Muscle layer of colon (tissue), 2 donors: ENCODE measurements at regions not wholly inside any gene's neighbourhood (a gene's known extent, or its start where the extent isn't known, plus 50 kb on each side); places are given as distances from the start of the nearest gene placed in this dataset.
"Not testable (repeated sequence)": the region's sequence is repeated elsewhere in the genome, so short reads cannot be mapped to it uniquely, and the experiment has no call there.

Experiments used
- H3K27ac ChIP-seq: one replicate; pipeline ENCODE4 v1.7.0; 2013; ENCODE audit warnings: low read depth, mild to moderate bottlenecking, low read length, moderate library complexity
- H3K27me3 ChIP-seq, 2 donors: one replicate each; pipeline ENCODE4 v1.7.0; 2013; ENCODE audit warnings: low read length in 2 of 2, mild to moderate bottlenecking in 2 of 2; ENCODE audit not compliant: insufficient read depth in 2 of 2, control insufficient read depth in 1 of 2
- H3K36me3 ChIP-seq: one replicate; pipeline ENCODE4 v1.7.0; 2013; ENCODE audit warnings: mild to moderate bottlenecking, low read length; ENCODE audit not compliant: insufficient read depth
- H3K4me1 ChIP-seq: one replicate; pipeline ENCODE4 v1.7.0; 2013; ENCODE audit warnings: mild to moderate bottlenecking, low read length; ENCODE audit not compliant: insufficient read depth
- H3K4me3 ChIP-seq, 2 donors: one replicate each; pipeline ENCODE4 v1.7.0; 2013; ENCODE audit warnings: low read length in 2 of 2, low read depth in 1 of 2, mild to moderate bottlenecking in 1 of 2, moderate library complexity in 1 of 2
- H3K9ac ChIP-seq: one replicate; pipeline ENCODE4 v1.7.0; 2013; ENCODE audit warnings: low read length
- H3K9me3 ChIP-seq: one replicate; pipeline ENCODE4 v1.7.0; 2013; ENCODE audit warnings: mild to moderate bottlenecking, low read length
- donor health status: abdominal sarcoma.
- donor health status: Adenocarcinoma of cecum.

DNA sequence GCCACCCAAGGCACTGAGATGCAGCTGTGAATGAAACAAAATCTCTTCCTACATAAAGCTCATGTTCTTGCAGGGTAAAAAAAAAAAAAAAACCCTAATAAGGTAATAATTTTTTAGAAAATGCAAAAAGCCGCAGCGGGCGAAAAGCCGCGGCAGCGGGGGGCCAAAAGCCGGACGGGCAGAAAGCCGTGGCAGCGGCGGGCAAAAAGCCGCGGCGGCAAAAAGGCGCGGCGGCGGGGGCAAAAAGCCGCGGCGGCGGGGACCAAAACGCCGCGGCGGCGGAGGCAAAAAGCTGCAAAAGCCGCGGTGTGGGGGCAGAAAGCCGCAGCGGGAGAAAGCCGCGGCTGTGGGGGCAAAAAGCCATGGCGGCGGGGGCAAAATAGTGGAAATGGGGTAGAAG, 198.9 kb downstream of the ZNF92 start:
- not testable (repeated sequence) for H3K27me3 ChIP-seq, H3K4me3 ChIP-seq, H3K4me1 ChIP-seq, H3K27ac ChIP-seq, H3K9ac ChIP-seq, H3K36me3 ChIP-seq, H3K9me3 ChIP-seq

DNA sequence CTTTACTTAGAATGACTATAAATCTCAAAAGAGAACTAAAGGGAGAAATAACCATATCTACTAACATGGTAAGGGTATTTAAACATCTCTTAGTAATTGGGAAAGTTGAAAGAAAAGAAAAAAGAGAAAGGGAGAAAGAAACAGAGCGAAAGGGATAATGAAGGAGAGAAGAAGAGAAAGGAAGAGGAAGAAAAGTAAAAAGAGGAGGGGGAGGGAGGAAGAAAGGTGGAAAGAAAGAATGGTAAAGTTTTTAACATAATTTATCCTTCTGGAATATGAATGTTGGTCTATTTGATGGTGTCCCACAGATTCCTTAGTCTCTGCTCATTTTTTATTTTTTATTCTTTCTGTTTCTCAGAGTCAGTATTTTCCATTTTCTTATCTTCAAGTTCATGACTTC, 202.7 kb downstream of the ZNF92 start:
- not testable (repeated sequence) for H3K9ac ChIP-seq, H3K9me3 ChIP-seq, H3K4me3 ChIP-seq, H3K27ac ChIP-seq, H3K36me3 ChIP-seq, H3K27me3 ChIP-seq, H3K4me1 ChIP-seq

DNA sequence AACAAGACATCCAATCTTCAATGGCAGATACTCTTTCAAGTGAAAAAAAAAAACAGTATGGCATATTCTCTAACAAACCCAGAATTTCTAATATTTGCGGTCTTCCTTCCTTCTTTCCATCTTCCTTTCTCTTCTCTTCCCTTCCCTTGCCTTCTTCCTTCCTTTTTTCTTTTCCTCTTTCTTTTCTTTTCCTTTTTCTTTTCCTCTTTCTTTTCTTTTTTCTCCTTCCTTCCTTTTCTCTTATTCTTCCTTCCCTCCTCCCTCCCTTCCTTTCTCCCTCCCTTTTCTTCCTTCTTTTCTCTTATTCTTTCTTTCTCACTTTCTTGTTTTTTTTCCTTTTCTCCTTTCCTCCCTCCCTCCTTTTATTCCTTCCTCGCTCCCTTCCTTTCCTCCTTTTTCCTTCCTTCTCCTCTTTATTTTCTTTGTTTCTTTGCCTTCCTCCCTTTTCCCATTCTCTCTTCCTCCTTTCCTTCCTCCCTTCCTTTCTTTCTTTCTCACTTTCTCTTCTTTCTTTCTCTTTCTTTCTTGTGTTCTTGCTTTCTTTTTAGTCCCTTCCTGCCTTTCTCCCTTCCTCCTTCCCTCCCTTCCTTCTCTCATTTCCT, 209.0 kb downstream of the ZNF92 start:
- H3K9ac ChIP-seq, H3K27me3 ChIP-seq, H3K27ac ChIP-seq, H3K9me3 ChIP-seq, H3K36me3 ChIP-seq, H3K4me3 ChIP-seq, H3K4me1 ChIP-seq: not testable (repeated sequence)

DNA sequence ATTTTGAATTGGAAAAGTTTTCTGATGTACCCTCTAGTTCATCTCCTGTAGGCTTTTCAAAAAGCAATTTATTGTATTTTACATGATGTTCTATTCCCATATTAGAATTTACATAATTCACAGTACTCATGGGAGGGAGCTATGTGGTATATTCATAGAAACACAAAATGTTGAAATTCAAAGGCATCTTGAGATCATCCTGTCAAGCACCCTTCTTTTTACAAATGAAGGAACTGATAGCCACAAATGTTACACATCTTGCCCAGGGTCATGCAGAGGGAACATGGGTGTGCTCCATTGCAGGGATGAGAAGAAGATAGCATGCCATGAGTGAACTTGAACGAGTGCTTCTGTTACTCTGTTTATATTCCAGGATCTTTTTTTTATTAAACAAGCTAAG, 228.8 kb downstream of the ZNF92 start:
- not testable (repeated sequence) for H3K9me3 ChIP-seq, H3K36me3 ChIP-seq, H3K4me3 ChIP-seq, H3K9ac ChIP-seq, H3K27ac ChIP-seq, H3K4me1 ChIP-seq, H3K27me3 ChIP-seq

DNA sequence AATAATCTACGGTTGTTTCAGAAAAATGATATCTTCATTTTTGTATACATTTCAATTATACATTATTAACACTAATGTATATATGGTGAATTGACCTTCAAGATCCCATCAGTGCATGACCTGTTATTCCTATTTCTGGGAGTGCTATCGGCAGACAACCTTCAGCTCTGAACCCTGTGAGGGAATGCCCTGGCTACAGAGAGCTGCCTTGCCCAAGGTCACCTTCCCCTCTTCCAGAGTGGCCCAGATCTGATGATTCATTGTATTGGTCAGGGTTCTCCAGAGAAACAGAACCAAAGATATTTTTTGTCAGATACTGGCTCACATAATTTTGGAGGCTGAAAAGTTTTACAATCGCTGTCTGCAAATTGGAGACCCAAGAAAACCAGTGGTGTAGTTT, 235.5 kb downstream of the ZNF92 start:
- Histone ChIP-seq H3K4me1 (no peaks in the 10 kb centered on the region), H3K4me3 (no peak overlapping the region), H3K27ac (no peak overlapping the region), H3K9me3 (no peaks in the 10 kb centered on the region), H3K27me3 (no peaks in the 10 kb centered on the region), H3K9ac (no peak overlapping the region), H3K36me3 (no peaks in the 10 kb centered on the region)

DNA sequence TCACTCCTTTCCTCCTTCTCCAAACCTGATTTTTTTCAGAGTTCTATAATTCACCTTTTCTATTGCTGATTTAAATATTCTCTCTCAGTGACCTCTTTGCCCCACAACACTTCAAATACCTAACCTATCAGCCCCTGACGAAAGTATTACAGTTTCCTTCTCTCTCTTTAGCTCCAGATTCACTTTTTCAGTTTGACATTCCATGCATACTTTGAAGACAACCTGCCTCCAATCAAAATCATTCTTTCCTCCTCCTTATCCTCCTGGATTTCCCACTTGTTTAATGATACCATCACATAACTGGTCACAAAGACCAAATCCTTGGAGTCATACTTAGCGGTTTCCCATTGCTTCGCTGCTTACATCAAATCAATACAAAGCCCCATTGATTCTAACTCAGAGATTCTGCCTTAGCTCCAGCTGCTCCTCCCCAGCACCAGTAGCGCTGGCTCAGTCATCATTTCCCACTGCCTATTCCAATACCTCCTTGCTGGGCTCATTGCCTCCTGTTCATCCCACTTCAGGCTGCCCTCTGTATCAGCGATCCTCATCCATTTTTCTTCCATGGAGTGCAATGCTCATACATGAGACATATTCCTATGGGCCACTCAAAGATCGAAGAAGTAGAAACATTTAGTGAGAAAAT, 240.1 kb downstream of the ZNF92 start:
- H3K36me3 ChIP-seq, H3K27ac ChIP-seq, H3K9me3 ChIP-seq, H3K27me3 ChIP-seq, H3K9ac ChIP-seq, H3K4me1 ChIP-seq, H3K4me3 ChIP-seq: not testable (repeated sequence)

DNA sequence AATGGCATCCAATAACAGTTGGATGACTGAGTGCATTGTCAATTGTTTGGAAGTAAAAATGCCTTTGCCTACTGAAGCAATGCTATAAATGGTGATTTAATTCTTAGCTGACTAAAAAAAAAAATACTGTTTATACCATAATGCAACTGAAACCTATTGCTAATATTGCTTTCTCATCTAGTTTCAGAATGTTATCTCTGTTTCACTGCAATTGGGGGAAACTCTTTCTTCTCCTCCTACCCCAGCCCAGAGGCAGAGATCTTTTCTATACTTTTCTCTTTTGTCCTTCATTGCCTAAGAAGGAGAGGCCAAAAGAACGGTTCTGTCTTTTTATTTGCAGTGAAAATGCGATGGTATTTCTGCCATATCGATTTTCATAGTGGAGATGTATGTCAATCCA, 242.5 kb downstream of the ZNF92 start:
- H3K27me3 ChIP-seq, H3K4me3 ChIP-seq, H3K4me1 ChIP-seq: not testable (repeated sequence)

DNA sequence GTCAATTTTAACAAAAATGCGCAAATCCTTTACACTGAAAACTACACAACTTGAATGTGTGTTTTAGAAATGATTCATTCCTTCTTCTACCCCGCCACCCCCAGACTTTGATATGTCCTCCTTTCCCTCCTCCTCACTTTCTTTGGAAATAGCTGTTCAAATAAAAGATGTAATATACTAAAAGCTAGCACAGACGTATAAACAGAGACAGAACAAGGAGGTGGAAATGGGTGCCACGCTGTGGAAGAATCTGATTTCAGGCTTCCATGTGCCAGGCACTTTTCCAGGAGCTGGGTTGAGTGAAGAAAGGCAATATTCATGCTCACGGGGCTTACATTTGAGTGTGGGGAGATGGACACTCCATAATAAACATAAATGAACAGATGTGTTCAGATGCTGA, 246.6 kb downstream of the ZNF92 start:
- not testable (repeated sequence) for H3K27me3 ChIP-seq, H3K4me1 ChIP-seq

More for the DNA sequence above, 242.5 kb downstream of the ZNF92 start:
- H3K36me3 ChIP-seq, H3K9ac ChIP-seq, H3K27ac ChIP-seq, H3K9me3 ChIP-seq: not testable (repeated sequence)

DNA sequence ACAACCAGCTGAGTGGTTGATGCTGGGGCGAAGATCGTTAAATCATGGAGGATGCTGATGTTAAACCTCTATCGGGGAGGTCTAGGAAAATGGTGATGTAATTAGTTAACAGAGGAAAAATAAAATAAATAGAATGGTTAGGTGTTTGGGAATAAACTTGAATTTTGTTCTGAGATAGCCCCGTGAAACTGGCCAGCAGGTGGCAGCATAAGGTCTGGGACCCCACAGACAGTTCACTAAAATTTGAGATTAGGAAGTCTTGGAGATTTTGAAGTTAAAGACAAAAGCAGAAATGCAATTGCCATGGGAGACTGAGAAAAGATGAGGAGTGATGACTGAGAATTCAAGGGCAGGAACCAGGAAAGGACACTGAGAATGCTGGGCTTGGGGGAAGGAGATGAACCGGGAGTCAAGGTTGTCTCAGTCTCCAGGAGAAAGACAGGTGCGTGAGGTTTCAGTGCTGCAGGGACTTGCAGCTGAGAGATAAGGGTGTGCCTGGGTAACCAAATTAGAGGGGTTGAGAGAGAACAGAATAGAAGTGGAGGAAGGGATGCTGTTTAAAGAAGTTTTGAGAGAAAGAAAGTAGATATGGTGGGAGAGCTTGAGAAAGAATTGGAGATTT, 248.0 kb downstream of the ZNF92 start:
- not testable (repeated sequence) for H3K9ac ChIP-seq, H3K27ac ChIP-seq, H3K27me3 ChIP-seq, H3K4me1 ChIP-seq, H3K36me3 ChIP-seq, H3K4me3 ChIP-seq, H3K9me3 ChIP-seq

More for the DNA sequence above, 246.6 kb downstream of the ZNF92 start:
- H3K4me3 ChIP-seq, H3K27ac ChIP-seq, H3K9ac ChIP-seq, H3K9me3 ChIP-seq, H3K36me3 ChIP-seq: not testable (repeated sequence)

DNA sequence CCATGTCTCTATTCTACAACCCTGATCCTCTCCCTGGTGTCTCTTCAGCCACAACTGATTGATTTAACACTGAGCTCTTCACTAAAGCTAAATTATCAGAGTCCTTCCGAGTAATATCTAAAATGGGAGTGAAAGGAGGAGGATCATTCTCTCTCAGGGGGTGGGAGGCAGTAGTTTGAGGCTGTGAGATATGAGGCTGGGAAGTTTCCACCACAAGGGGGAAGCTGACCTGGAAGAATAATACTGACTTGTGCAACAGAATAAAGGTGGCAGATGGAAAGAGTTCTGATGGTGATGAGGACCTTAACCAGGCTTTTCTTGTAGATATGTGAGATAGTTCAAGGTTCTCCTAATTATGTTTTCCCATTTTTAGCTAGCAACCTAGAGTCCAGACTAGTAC, 241.6 kb upstream of the VKORC1L1 start:
- H3K9me3 ChIP-seq, H3K4me3 ChIP-seq, H3K27ac ChIP-seq: not testable (repeated sequence)

DNA sequence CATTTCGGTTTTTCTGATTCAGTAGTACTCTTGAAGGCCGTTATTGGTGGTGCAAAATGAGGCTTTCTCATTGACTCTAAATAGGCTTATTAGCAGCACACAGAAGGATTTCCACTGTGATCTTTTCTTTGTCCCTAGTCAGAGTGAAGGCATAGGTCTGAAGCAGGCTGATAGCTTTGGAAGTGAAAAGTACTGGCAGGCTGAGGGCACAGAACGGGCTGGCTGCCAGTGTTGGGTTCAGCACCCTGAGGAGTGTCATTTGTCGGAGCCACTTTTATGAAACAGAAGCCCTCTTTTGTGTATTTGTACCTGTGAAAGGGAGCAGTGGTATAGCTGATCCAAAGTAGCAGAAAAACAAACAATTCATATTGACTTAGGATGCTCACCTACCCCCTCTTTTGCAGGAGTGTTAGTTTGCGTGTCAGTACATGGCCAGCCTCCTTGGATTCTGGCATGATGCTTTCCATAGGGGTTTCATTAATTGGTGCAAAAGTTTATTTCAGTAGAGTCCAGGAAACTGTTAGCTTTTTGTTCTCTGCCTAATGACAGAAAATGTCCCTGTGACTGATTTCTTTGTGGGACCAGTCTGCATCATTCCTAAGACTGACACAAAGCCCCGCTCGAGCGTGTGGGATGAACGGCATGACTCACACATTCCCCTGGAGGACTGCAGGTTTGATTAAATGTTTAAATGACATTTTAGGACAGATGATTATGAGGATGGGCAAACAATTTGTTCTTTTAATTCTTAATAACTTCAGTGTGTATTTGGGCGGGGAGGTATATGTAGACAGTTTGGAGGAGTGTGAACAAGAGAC, 239.1 kb upstream of the VKORC1L1 start:
- not testable (repeated sequence) for H3K4me3 ChIP-seq, H3K27me3 ChIP-seq, H3K27ac ChIP-seq, H3K9me3 ChIP-seq, H3K36me3 ChIP-seq, H3K4me1 ChIP-seq, H3K9ac ChIP-seq

More for the DNA sequence above, 241.6 kb upstream of the VKORC1L1 start:
- not testable (repeated sequence) for H3K36me3 ChIP-seq, H3K4me1 ChIP-seq, H3K9ac ChIP-seq, H3K27me3 ChIP-seq
